Muscle layer of duodenum (tissue), 2 donors: ENCODE measurements at regions not wholly inside any gene's neighbourhood (a gene's known extent, or its start where the extent isn't known, plus 50 kb on each side); places are given as distances from the start of the nearest gene placed in this dataset.

Experiments used
- H3K27ac ChIP-seq: one replicate; pipeline ENCODE4 v1.7.0; 2013; ENCODE audit warnings: mild to moderate bottlenecking, low read length
- H3K27me3 ChIP-seq: one replicate; pipeline ENCODE4 v1.7.0; 2013; ENCODE audit warnings: low read depth, mild to moderate bottlenecking, control low read depth, low read length
- H3K36me3 ChIP-seq, 2 donors: one replicate each; pipeline ENCODE4 v1.7.0; 2013; ENCODE audit warnings: low read length in 2 of 2, control low read depth in 1 of 2, mild to moderate bottlenecking in 1 of 2; ENCODE audit not compliant: insufficient read depth in 2 of 2, control insufficient read depth in 1 of 2
- H3K4me1 ChIP-seq, 2 donors: one replicate each; pipeline ENCODE4 v1.7.0; 2013; ENCODE audit warnings: low read length in 2 of 2, mild to moderate bottlenecking in 2 of 2, control low read depth in 1 of 2, moderate library complexity in 1 of 2; ENCODE audit not compliant: insufficient read depth in 2 of 2, control insufficient read depth in 1 of 2
- H3K4me3 ChIP-seq, 2 donors: one replicate each; pipeline ENCODE4 v1.7.0; 2013; ENCODE audit warnings: low read length in 2 of 2, low read depth in 1 of 2, mild to moderate bottlenecking in 1 of 2
- H3K9me3 ChIP-seq, 2 donors: one replicate each; pipeline ENCODE4 v1.7.0; 2013; ENCODE audit warnings: low read length in 2 of 2, control low read depth in 1 of 2, mild to moderate bottlenecking in 1 of 2; ENCODE audit not compliant: control insufficient read depth in 1 of 2
- donor health status: healthy.

GRCh38 chr18:2053490-2054089 lies 517.7 kb downstream of the METTL4 start:
- Histone ChIP-seq H3K9me3 (no peaks in the 10 kb centered on the region), H3K36me3 (no peaks in the 10 kb centered on the region), H3K27ac (no peak overlapping the region), H3K4me1 (no peaks in the 10 kb centered on the region), H3K4me3 (no peak overlapping the region), H3K27me3 (no peaks in the 10 kb centered on the region)

GRCh38 chr18:2059336-2059735 lies 512.0 kb downstream of the METTL4 start:
- Histone ChIP-seq H3K9me3 (peaks cover 0 to 7% of the 10 kb centered on the region in 2 donors), H3K36me3 (no peaks in the 10 kb centered on the region), H3K27me3 (no peaks in the 10 kb centered on the region), H3K4me3 (no peak overlapping the region), H3K27ac (no peak overlapping the region), H3K4me1 (no peaks in the 10 kb centered on the region)

DNA sequence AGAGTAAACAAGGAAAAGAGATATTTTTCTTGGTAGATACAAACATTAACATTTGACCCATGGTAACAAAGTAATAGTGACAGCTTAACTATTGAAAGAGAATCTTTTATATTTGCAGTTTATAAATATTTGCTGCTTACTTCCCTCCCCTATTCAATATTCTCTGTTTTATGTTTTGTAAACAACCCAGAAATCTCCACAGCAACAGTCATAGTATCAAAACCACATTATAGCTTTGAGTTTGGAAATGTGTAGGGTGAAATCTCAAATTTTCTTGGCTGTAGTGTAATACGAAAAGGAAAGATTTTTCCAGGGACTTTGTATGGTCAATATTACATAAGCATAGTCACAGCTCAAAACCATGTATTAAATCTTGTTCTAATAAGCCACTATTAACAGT lies 511.2 kb downstream of the METTL4 start:
- no peak overlapping the region for H3K4me3 ChIP-seq
- H3K4me1 ChIP-seq: no peaks in the 10 kb centered on the region
- no peaks in the 10 kb centered on the region for H3K27me3 ChIP-seq
- H3K36me3 ChIP-seq: no peaks in the 10 kb centered on the region
- no peak overlapping the region for H3K27ac ChIP-seq
- peaks cover 0 to 7% of the 10 kb centered on the region in 2 donors for H3K9me3 ChIP-seq

- Histone ChIP-seq H3K9me3 (no peaks in the 10 kb centered on the region), H3K27me3 (no peaks in the 10 kb centered on the region), H3K4me3 (no peak overlapping the region), H3K4me1 (no peaks in the 10 kb centered on the region), H3K36me3 (no peaks in the 10 kb centered on the region), H3K27ac (no peak overlapping the region)
Observed at GRCh38 chr18:2070631-2071030, 500.7 kb downstream of the METTL4 start.

DNA sequence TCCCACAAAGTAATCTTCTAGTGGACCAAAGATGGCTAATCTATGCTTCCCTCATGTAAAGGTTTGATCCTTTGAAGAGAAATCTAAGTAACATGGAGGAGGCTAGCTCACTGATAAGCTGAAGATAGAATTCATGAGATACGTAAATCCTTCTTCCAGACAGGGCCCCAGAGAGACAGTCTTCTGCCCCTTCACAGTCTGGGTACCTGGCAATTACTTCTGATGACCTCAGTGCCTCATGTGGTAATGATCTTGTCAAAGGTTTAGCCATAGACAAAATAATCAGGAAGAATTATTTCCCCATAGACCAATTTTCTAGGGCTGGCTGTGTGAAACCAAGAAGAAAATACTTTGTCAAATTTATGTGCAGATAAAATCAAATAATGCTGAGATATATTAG lies 495.8 kb downstream of the METTL4 start:
- no peaks in the 10 kb centered on the region for H3K36me3 ChIP-seq
- no peak overlapping the region for H3K27ac ChIP-seq
- no peaks in the 10 kb centered on the region for H3K9me3 ChIP-seq
- no peaks in the 10 kb centered on the region for H3K27me3 ChIP-seq
- no peaks in the 10 kb centered on the region for H3K4me1 ChIP-seq
- H3K4me3 ChIP-seq: no peak overlapping the region

- Histone ChIP-seq H3K27ac (no peak overlapping the region), H3K4me1 (peaks cover 0 to 2% of the 10 kb centered on the region in 2 donors), H3K9me3 (no peaks in the 10 kb centered on the region), H3K4me3 (no peak overlapping the region), H3K27me3 (no peaks in the 10 kb centered on the region), H3K36me3 (no peaks in the 10 kb centered on the region)
Observed at GRCh38 chr18:2082676-2083075, 488.6 kb downstream of the METTL4 start.

GRCh38 chr18:2083691-2084090 lies 487.6 kb downstream of the METTL4 start:
- no peaks in the 10 kb centered on the region for H3K36me3 ChIP-seq
- peaks cover 0 to 4% of the 10 kb centered on the region in 2 donors for H3K4me1 ChIP-seq
- no peaks in the 10 kb centered on the region for H3K27me3 ChIP-seq
- H3K27ac ChIP-seq: no peak overlapping the region
- H3K9me3 ChIP-seq: no peaks in the 10 kb centered on the region
- no peak overlapping the region for H3K4me3 ChIP-seq

- Histone ChIP-seq H3K36me3 (no peaks in the 10 kb centered on the region), H3K9me3 (no peaks in the 10 kb centered on the region), H3K27me3 (no peaks in the 10 kb centered on the region), H3K4me3 (no peak overlapping the region), H3K4me1 (peaks cover 0 to 4% of the 10 kb centered on the region in 2 donors), H3K27ac (no peak overlapping the region)
Observed at GRCh38 chr18:2086439-2086838, 484.9 kb downstream of the METTL4 start.

- H3K27me3 ChIP-seq: no peaks in the 10 kb centered on the region
- no peaks in the 10 kb centered on the region for H3K9me3 ChIP-seq
- H3K4me3 ChIP-seq: no peak overlapping the region
- H3K27ac ChIP-seq: no peak overlapping the region
- H3K4me1 ChIP-seq: peaks cover 0 to 4% of the 10 kb centered on the region in 2 donors
- H3K36me3 ChIP-seq: no peaks in the 10 kb centered on the region
Observed at GRCh38 chr18:2087877-2088673, 483.2 kb downstream of the METTL4 start.

- no peaks in the 10 kb centered on the region for H3K36me3 ChIP-seq
- no peaks in the 10 kb centered on the region for H3K9me3 ChIP-seq
- peaks cover 0 to 4% of the 10 kb centered on the region in 2 donors for H3K4me1 ChIP-seq
- no peak overlapping the region for H3K4me3 ChIP-seq
- H3K27ac ChIP-seq: no peak overlapping the region
- no peaks in the 10 kb centered on the region for H3K27me3 ChIP-seq
Observed at GRCh38 chr18:2089396-2089795, 481.9 kb downstream of the METTL4 start.

- Histone ChIP-seq H3K36me3 (no peaks in the 10 kb centered on the region), H3K4me3 (no peak overlapping the region), H3K27me3 (no peaks in the 10 kb centered on the region), H3K9me3 (no peaks in the 10 kb centered on the region), H3K4me1 (peaks cover 0 to 4% of the 10 kb centered on the region in 2 donors), H3K27ac (no peak overlapping the region)
Observed at GRCh38 chr18:2091937-2092336, 479.4 kb downstream of the METTL4 start.
